Activated B cell treated with CpG ODN at 0.5 μM for 24 hours (primary cell): ENCODE measurements at regions not wholly inside any gene's neighbourhood (a gene's known extent, or its start where the extent isn't known, plus 50 kb on each side); places are given as distances from the start of the nearest gene placed in this dataset.

Source experiments
- ATAC-seq: fragments of 200-7000 bp; cut with Tn5 transposase; one replicate; pipeline ENCODE4 v1.10.0; 2021; ENCODE audit warnings: low read depth, mild to moderate bottlenecking, moderate library complexity
- CTCF ChIA-PET: fragments of 350-600 bp; sonication (Branson Sonifier 250); formaldehyde crosslinking; loops from one replicate; lab custom pipeline; 2021; ENCODE audit warnings: antibody characterized with exemption; lab: Charles Lee
- POLR2A ChIA-PET: fragments of 350-600 bp; sonication (Branson Sonifier 250); formaldehyde crosslinking; loops from one replicate; lab custom pipeline; 2021; ENCODE audit warnings: antibody characterized with exemption; lab: Charles Lee
- DNase-seq: peaks from one replicate; pipeline ENCODE4 v3.0.0; 2022
- H3K27ac Mint-ChIP-seq: one replicate; pipeline ENCODE4 v1.8.0; 2020; ENCODE audit warnings: mixed read lengths
- H3K27me3 Mint-ChIP-seq: one replicate; pipeline ENCODE4 v1.8.0; 2021; ENCODE audit warnings: mixed read lengths
- H3K36me3 Mint-ChIP-seq: one replicate; pipeline ENCODE4 v1.8.0; 2021; ENCODE audit warnings: low read depth, mixed read lengths
- H3K4me1 Mint-ChIP-seq: one replicate; pipeline ENCODE4 v1.8.0; 2021; ENCODE audit warnings: mixed read lengths
- H3K4me3 Mint-ChIP-seq: one replicate; pipeline ENCODE4 v1.8.0; 2020; ENCODE audit warnings: mild to moderate bottlenecking, mixed read lengths
- H3K9me3 Mint-ChIP-seq: one replicate; pipeline ENCODE4 v1.8.0; 2020; ENCODE audit warnings: mixed read lengths
- CTCF ChIP-seq: fragments of 200-600 bp; IDR thresholded peaks from one replicate; pipeline ENCODE4 v1.8.0; 2022; ENCODE audit warnings: antibody characterized with exemption, mild to moderate bottlenecking
- intact Hi-C: fragments of 100-400 bp; cut with micrococcal nuclease; formaldehyde crosslinking; loops from one replicate; pipeline ENCODE4 v1.15.1; 2024

GRCh38 chr12:107284692-107285091 lies 191.3 kb upstream of the CRY1 start:
- Mint-ChIP-seq H3K9me3 (peaks cover 2% of the 10 kb centered on the region), H3K27me3 (no peaks in the 10 kb centered on the region), H3K4me1 (no peaks in the 10 kb centered on the region), H3K27ac (no peak overlapping the region), H3K36me3 (no peaks in the 10 kb centered on the region), H3K4me3 (no peak overlapping the region)
- CTCF ChIA-PET = no interaction called here
- TF ChIP-seq CTCF = no peak
- intact Hi-C loops = no loop called here
- ATAC-seq (no peak), DNase-seq (no peak)
- POLR2A ChIA-PET = no interaction called here

GRCh38 chr12:107287436-107288413 lies 194.4 kb upstream of the CRY1 start:
- H3K4me1 Mint-ChIP-seq = no peaks in the 10 kb centered on the region
- POLR2A ChIA-PET = no interaction called here
- ATAC-seq (no peak), DNase-seq (no peak)
- H3K9me3 Mint-ChIP-seq = peaks cover 2% of the 10 kb centered on the region
- CTCF ChIA-PET = no interaction called here
- H3K27me3 Mint-ChIP-seq = no peaks in the 10 kb centered on the region
- no peaks in the 10 kb centered on the region for H3K36me3 Mint-ChIP-seq
- no peak overlapping the region for H3K4me3 Mint-ChIP-seq
- H3K27ac Mint-ChIP-seq = no peak overlapping the region
- intact Hi-C loops = no loop called here
- TF ChIP-seq CTCF = no peak

- H3K27ac Mint-ChIP-seq = no peak overlapping the region
- CTCF ChIA-PET = no interaction called here
- H3K4me3 Mint-ChIP-seq = no peak overlapping the region
- H3K9me3 Mint-ChIP-seq = peaks cover 2% of the 10 kb centered on the region
- no peak for DNase-seq
- no peak for ATAC-seq
- H3K27me3 Mint-ChIP-seq = no peaks in the 10 kb centered on the region
- no peaks in the 10 kb centered on the region for H3K4me1 Mint-ChIP-seq
- TF ChIP-seq CTCF = no peak
- intact Hi-C loops = no loop called here
- POLR2A ChIA-PET = no interaction called here
- H3K36me3 Mint-ChIP-seq = no peaks in the 10 kb centered on the region
Measured at GRCh38 chr12:107288414-107289127, 195.2 kb upstream of the CRY1 start.

- intact Hi-C loops = no loop called here
- no peaks in the 10 kb centered on the region for H3K36me3 Mint-ChIP-seq
- H3K4me3 Mint-ChIP-seq = no peak overlapping the region
- DNase-seq (no peak), ATAC-seq (no peak)
- no peaks in the 10 kb centered on the region for H3K4me1 Mint-ChIP-seq
- TF ChIP-seq CTCF = no peak
- H3K27ac Mint-ChIP-seq = no peak overlapping the region
- ChIA-PET POLR2A (no interaction called here), CTCF (no interaction called here)
- no peaks in the 10 kb centered on the region for H3K9me3 Mint-ChIP-seq
- no peaks in the 10 kb centered on the region for H3K27me3 Mint-ChIP-seq
Measured at GRCh38 chr12:107291018-107291417, 197.7 kb upstream of the CRY1 start.

GRCh38 chr12:107296681-107297089 lies 203.3 kb upstream of the CRY1 start:
- no peak for DNase-seq
- POLR2A ChIA-PET = no interaction called here
- Mint-ChIP-seq H3K36me3 (no peaks in the 10 kb centered on the region), H3K27me3 (peaks cover 2% of the 10 kb centered on the region), H3K4me3 (no peak overlapping the region), H3K27ac (no peak overlapping the region), H3K9me3 (no peaks in the 10 kb centered on the region), H3K4me1 (no peaks in the 10 kb centered on the region)
- no peak for ATAC-seq
- intact Hi-C loops = no loop called here
- no peak for TF ChIP-seq CTCF
- CTCF ChIA-PET = no interaction called here
